ENCODE measurements at regions not wholly inside any gene's neighbourhood (a gene's known extent, or its start where the extent isn't known, plus 50 kb on each side); places are given as distances from the start of the nearest gene placed in this dataset.

DNA sequence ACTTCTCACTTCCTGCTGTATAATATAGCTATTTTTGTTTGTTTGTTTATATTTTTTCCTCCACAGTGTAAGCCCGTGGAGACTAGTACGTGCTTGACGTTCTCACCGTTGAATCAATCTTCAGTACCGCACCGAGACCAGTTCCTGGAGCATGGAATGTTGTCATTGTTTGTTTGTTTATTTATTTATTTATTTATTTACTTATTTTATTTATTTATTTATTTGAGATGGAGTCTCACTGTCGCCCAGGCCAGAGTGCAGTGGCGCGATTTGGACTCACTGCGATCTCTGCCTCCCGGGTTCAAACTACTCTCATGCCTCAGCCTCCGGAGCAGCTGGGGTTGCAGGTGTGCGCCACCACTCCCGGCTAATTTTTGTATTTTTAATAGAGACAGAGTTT, 506.6 kb upstream of the TMEM132C start:
- Histone ChIP-seq H3K27me3 (ENCODE audit: insufficient read depth, poor library complexity, severe bottlenecking) (no peaks in the 10 kb centered on the region), H3K4me3 (replicated peaks; ENCODE audit: insufficient read depth, low read length) (no peak overlapping the region), H3K27ac (replicated peaks) (no peak overlapping the region)
- no peak for DNase-seq (ENCODE audit: low read depth in 1 of 2, low spot score in 1 of 2)
- TF ChIP-seq, protein P1, sequence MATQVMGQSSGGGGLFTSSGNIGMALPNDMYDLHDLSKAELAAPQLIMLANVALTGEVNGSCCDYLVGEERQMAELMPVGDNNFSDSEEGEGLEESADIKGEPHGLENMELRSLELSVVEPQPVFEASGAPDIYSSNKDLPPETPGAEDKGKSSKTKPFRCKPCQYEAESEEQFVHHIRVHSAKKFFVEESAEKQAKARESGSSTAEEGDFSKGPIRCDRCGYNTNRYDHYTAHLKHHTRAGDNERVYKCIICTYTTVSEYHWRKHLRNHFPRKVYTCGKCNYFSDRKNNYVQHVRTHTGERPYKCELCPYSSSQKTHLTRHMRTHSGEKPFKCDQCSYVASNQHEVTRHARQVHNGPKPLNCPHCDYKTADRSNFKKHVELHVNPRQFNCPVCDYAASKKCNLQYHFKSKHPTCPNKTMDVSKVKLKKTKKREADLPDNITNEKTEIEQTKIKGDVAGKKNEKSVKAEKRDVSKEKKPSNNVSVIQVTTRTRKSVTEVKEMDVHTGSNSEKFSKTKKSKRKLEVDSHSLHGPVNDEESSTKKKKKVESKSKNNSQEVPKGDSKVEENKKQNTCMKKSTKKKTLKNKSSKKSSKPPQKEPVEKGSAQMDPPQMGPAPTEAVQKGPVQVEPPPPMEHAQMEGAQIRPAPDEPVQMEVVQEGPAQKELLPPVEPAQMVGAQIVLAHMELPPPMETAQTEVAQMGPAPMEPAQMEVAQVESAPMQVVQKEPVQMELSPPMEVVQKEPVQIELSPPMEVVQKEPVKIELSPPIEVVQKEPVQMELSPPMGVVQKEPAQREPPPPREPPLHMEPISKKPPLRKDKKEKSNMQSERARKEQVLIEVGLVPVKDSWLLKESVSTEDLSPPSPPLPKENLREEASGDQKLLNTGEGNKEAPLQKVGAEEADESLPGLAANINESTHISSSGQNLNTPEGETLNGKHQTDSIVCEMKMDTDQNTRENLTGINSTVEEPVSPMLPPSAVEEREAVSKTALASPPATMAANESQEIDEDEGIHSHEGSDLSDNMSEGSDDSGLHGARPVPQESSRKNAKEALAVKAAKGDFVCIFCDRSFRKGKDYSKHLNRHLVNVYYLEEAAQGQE (IDR thresholded peaks at IDR 0.05; ENCODE audit: insufficient replicate concordance, low read depth), result no peak
- no peak for TF ChIP-seq SPI1 (IDR thresholded peaks at IDR 0.05; ENCODE audit: borderline replicate concordance, low read depth)
- TF ChIP-seq GABPA (IDR thresholded peaks at IDR 0.05; ENCODE audit: low read depth), result no peak
- TF ChIP-seq POLR2AphosphoS5 (IDR thresholded peaks at IDR 0.05; ENCODE audit: low read depth), result no peak
- no peak for TF ChIP-seq CTCF (IDR thresholded peaks at IDR 0.05; ENCODE audit: insufficient read depth, low read length)

DNA sequence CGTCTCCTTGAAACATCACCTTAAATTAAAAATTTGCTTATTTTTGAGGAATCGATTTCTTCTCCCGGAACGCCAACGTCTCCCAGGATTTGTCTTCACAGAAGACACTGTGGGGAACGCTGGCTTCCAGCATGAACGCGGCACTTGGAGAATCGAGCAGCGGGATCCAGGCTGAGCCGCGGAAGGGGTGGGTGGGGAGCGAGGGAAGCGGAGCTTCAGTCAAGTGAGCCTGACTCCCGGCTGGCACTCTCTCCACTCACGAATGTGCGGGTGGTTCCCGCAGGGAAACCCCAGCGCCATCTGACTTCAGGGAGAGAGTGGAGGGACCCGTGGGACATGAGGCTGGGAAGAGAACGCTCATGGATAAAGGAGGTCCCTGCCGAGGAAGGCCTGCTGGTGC, 506.0 kb upstream of the TMEM132C start:
- TF ChIP-seq SPI1 (IDR thresholded peaks at IDR 0.05; ENCODE audit: borderline replicate concordance, low read depth), result no peak
- TF ChIP-seq, protein P1 (IDR thresholded peaks at IDR 0.05; ENCODE audit: insufficient replicate concordance, low read depth), result no peak
- no peak for TF ChIP-seq GABPA (IDR thresholded peaks at IDR 0.05; ENCODE audit: low read depth)
- TF ChIP-seq POLR2AphosphoS5 (IDR thresholded peaks at IDR 0.05; ENCODE audit: low read depth), result no peak
- no peak for TF ChIP-seq CTCF (IDR thresholded peaks at IDR 0.05; ENCODE audit: insufficient read depth, low read length)
- Histone ChIP-seq H3K27ac (replicated peaks) (no peak overlapping the region), H3K27me3 (ENCODE audit: insufficient read depth, poor library complexity, severe bottlenecking) (no peaks in the 10 kb centered on the region), H3K4me3 (replicated peaks; ENCODE audit: insufficient read depth, low read length) (no peak overlapping the region)
- no peak for DNase-seq (ENCODE audit: low read depth in 1 of 2, low spot score in 1 of 2)

DNA sequence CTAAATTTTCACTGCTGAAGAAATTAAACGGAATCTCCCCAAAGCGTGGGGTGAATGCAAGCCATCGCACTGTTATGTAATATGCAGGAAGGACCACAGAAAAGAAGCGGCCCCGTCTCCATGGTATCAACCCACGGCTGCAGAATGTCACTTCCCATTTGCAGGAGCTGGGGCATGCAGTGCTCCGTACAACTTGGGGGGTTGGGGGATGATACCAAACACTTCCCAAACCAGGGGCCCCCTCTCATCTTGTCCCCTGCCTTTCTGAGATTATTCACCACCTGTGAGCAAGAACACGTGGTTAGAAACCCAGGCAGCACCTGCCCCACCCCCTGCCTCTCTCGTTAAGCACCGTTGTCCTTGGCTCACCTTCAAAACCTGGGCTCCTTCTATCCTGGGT, 505.1 kb upstream of the TMEM132C start:
- H3K4me3 ChIP-seq (replicated peaks; ENCODE audit: insufficient read depth, low read length), result no peak overlapping the region
- no peak overlapping the region for H3K27ac ChIP-seq (replicated peaks)
- no peaks in the 10 kb centered on the region for H3K27me3 ChIP-seq (ENCODE audit: insufficient read depth, poor library complexity, severe bottlenecking)
- DNase-seq (ENCODE audit: low read depth in 1 of 2, low spot score in 1 of 2), result peak in 1 of 2 experiments; percentile 14
- no peak for TF ChIP-seq SPI1 (IDR thresholded peaks at IDR 0.05; ENCODE audit: borderline replicate concordance, low read depth)
- no peak for TF ChIP-seq POLR2AphosphoS5 (IDR thresholded peaks at IDR 0.05; ENCODE audit: low read depth)
- TF ChIP-seq GABPA (IDR thresholded peaks at IDR 0.05; ENCODE audit: low read depth), result no peak
- TF ChIP-seq, protein P1 (IDR thresholded peaks at IDR 0.05; ENCODE audit: insufficient replicate concordance, low read depth), result no peak
- TF ChIP-seq CTCF (IDR thresholded peaks at IDR 0.05; ENCODE audit: insufficient read depth, low read length), result no peak

All from HL-60 (cell line).